ENCODE measurements at regions not wholly inside any gene's neighbourhood (a gene's known extent, or its start where the extent isn't known, plus 50 kb on each side); places are given as distances from the start of the nearest gene placed in this dataset.
"Not testable (repeated sequence)": the region's sequence is repeated elsewhere in the genome, so short reads cannot be mapped to it uniquely, and the experiment has no call there.

DNA sequence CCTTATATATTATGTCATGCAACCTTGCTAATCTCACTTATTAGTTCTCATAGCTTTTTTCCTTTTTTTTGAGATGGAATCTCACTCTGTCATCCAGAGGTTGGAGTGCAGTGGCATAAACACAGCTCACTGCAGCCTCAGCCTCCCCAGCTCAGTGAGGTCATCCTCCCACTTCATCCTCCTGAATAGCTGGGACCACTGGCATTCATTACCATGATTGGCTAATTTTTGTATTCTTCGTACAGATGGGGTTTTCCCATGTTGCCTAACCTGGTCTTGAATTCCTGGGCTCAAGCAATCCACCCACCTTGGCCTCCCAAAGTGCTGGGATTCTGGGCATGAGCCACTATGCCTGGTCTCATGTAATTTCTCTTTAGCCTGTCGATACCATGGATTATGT lies 89.1 kb upstream of the TRIM24 start:
- DNase-seq (ENCODE audit: low spot score), result peak; percentile 71

DNA sequence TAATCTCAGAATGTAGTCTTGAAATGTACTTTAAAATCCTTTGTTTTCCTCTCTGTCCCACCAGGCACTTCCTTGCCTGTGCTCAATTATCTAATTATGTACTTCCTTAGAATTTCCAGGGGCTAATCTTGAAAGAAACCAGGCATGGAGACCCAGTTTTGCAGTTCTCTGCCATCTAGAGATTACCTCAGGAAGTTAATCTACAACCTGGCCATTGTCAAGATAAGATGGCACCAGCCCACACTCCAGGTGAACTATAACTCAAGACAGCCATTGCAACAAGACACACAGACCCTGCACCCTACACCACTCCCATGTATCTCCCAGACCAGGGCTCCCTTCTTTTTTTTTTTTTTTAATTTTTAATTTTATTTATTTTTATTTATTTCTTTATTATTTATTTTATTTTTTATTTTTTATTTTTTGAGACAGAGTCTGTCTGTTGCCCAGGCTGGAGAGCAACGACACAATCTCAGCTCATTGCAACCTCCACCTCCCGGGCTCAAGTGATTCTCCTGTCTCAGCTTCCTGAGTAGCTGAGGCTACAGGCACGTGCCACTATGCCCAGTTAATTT lies 85.9 kb upstream of the TRIM24 start:
- DNase-seq (ENCODE audit: low spot score), result no peak

DNA sequence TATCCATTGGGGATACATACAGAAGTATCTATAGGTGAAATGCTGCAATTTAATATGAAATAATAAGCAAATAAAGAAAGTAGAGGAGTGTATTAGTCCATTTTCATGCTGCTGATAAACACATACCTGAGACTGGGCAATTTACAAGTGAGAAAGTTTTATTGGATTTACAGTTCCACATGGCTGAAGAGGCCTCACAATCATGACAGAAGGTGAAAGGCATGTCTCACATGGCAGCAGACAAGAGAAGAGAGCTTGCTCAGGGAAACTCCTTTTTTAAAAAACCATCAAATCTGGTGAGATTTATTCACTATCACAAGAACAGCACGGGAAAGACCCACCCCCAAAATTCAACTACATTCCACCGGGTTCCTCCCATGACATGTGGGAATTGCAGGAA lies 82.8 kb upstream of the TRIM24 start:
- peak; percentile 67 for DNase-seq (ENCODE audit: low spot score)

DNA sequence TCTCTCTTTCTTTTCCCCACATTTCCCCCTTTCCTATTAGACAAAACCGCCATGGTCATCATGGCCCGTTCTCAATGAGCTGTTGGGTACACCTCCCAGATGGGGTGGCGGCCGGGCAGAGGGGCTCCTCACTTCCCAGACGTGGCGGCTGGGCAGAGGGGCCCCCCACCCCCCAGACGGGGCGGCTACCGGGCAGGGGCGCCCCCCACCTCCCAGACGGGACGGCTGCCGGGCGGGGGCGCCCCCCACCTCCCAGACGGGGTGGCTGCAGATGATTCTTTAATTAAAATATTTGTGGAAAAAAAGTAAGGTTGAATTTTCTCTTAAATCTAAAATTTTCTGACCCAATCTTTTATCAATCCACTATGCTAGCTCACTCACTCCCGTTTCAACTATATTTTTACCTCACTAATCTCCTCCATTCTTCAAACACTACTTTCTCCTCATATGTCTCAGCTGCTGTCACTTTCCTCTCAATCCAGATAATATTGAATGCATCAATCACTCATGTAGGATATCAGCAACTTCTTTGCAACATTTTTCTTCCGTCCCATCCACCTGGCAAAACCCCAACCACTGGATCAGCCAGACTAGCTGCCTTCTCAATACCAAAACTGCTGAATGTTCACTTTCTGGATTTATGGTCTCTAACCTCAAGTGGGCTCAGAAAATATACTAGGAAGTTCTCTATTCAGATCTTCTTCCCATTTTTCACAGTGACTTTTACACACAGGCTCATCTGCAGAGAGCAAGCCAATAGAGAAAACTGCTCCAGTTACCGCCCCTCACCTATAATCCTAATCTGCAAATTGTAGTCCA lies 81.1 kb upstream of the TRIM24 start:
- no peak for DNase-seq (ENCODE audit: low spot score)

DNA sequence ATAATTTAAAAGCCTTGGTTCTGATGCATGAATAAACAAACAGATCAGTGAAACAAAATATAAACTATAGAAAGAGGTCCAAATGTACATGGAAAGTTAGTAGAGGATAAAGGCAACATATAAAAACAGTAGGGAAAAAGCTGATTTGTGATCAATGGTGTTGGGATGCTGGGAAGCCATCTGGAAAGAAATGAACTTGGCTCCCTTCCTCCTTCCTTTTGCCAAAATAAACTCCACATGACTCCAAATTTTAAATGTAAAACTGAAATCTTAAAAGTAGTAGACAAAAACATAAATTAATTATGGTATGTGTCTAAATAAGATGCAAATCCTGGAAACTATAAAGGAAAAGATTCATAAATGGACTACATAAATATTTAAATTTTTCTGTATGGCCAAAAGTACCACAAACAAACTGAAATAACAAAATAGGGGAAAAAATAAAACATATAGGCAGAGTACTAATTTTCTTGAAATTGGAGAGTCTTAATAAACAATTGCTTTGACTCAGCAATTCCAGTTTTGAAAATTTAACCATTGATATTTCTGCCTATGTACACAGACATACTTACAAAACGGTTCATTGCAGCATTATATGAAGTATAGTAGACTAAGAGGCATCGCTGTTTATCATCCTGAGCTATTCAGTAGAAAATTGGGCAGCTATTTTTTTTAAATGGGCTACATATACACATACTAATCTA lies 77.0 kb upstream of the TRIM24 start:
- no peak for DNase-seq (ENCODE audit: low spot score)

DNA sequence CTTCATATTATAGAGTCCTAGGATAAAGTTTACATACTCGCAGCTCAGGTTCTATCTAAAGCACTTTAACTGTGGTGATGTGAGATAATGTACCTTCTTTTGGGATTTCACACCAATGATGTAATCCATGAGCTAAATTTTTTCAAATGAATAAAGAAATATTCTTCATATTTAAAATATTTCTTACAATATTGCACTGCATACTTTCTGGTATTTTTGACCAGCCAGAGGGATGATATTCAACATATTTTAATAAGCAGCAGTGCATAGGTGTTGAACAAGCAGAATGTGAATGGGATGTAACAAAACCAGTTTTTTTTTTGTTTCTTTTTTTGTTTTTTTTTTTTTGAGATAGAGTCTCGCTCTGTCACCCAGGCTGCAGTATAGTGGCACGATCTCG lies 73.2 kb upstream of the TRIM24 start:
- DNase-seq (ENCODE audit: low spot score), result no peak

DNA sequence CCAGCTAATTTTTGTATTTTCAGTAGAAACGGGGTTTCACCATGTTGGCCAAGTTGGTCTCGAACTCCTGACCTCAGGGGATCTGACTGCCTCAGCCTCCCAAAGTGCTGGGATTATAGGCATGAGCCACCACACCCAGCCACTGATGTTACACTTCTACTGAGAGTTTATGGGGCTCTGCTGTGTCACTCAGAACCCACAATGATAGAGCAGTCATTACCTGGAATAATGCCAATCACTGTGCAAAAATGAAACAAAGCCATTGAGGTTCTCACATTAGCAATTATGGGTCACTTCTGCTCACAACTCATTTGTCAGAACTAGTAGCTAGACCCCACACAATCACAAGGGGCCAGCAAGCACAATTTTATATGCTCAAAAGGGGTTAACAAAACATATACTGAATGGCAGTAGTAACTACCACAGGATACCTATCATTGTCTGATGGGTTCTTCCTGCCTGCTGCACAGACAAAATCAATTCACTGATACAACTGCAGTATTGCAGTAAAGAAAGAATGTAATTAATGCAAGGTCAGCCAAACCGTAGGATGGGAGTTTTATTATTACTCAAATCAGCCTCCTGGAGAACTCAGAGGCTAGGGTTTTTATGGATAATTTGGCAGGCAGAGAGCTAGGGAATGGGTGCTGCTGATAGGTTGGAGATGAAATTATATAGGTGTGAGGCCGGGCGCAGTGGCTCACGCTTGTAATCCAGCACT lies 72.1 kb upstream of the TRIM24 start:
- DNase-seq (ENCODE audit: low spot score), result peak; percentile 51

GRCh38 chr7:138388673-138389491 lies 71.2 kb upstream of the TRIM24 start:
- peak; percentile 90 for DNase-seq (ENCODE audit: low spot score)

- DNase-seq (ENCODE audit: low spot score), result no peak
These were observed 64.3 kb upstream of the TRIM24 start for GRCh38 chr7:138395763-138396162.

- DNase-seq (ENCODE audit: low spot score), result peak; percentile 87
These were observed 63.6 kb upstream of the TRIM24 start for GRCh38 chr7:138396251-138397070.

- DNase-seq (ENCODE audit: low spot score), result not testable (repeated sequence)
These were observed 63.0 kb upstream of the TRIM24 start for GRCh38 chr7:138397071-138397433.

DNA sequence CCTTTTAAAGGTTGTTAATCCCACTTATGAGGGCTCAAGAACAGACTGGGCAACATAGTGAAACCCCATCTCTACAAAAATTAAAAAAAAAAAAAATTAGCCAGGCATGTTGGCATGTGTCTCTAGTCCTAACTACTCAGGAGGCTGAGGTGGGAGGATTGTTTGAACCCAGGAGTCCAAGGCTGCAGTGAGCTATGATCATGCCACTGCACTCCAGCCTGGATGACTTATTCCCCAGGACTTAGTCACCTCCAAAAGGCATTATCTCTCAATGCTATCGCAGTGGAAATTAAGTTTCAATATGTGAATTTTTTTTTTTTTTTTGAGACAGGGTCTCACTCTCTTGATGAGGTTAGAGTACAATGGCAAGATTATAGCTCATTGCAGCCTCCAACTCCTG lies 61.2 kb upstream of the TRIM24 start:
- DNase-seq (ENCODE audit: low spot score), result no peak

DNA sequence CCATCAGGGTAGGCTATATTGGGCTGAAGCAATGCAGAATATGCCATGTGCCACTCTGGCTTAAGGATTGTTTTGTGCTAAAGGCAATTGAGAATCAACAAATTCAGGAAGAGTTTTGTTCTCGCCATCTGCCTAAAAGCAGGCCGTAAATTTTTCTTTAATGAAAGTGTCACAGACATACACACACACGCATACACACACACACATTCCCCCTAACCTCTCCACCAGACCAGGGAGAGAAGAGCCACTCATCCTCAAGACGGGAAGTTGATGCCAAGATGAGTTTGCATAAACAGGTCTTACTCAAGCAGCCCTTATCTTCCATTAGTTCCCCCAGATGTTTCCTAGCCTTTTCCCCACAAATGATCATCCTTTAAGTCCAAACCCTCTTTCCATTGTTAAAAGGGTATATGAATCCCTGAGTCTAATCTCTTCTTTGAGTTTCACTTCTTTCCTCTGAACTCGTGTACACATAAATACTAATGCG lies 59.6 kb upstream of the TRIM24 start:
- no peak for DNase-seq (ENCODE audit: low spot score)

GRCh38 chr7:138402749-138403148 lies 57.3 kb upstream of the TRIM24 start:
- no peak for DNase-seq (ENCODE audit: low spot score)

DNA sequence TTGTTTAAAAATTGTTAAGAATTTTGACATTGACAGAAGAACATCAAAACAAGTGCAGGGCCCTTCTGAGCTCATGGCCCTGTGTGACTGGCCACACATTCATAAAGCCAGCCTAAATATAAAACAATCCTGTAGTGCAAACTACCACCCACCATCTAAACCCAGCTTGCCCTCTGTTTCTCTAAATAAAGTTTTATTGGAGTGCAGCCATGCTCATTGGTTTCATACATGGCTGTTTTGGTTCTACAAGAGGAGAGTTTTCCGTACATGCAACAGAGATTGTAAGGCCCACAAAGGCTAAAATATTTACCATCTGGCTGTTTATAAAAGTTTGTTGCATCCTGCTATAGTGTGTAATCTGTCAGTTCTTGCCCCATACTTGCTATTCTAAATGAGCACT lies 54.6 kb upstream of the TRIM24 start:
- DNase-seq (ENCODE audit: low spot score), result no peak

DNA sequence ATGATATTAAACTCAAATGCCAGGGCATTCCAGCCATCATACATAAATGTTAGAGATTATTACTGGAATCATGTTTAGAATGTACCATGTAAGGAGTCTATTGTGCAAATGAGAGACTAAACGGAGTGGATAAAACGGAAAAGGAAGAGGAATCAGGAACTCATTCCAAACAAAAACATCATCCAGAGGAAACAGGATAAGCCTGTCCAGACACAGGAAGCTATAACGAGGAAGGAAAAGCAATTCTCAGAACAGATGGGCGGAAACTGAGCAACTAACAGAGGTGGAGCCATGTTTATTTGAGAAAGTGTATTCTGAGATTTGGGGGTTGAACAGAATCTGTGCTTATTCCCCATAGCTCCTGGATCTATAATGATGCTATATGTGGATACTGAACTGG lies 52.3 kb upstream of the TRIM24 start:
- DNase-seq (ENCODE audit: low spot score), result no peak
